ENCODE measurements at regions not wholly inside any gene's neighbourhood (a gene's known extent, or its start where the extent isn't known, plus 50 kb on each side); places are given as distances from the start of the nearest gene placed in this dataset.

GRCh38 chr3:110583373-110583935, 488.2 kb upstream of the NECTIN3 start:
- Histone ChIP-seq H3K27me3 (no peaks in the 10 kb centered on the region), H3K4me3 (no peak overlapping the region), H3K36me3 (no peaks in the 10 kb centered on the region), H3K9me3 (no peaks in the 10 kb centered on the region), H3K27ac (no peak overlapping the region), H3K4me1 (no peaks in the 10 kb centered on the region)
- no peak for TF ChIP-seq CTCF (IDR thresholded peaks at IDR 0.05)
- DNase-seq (ENCODE audit: low spot score) = no peak

GRCh38 chr3:110588906-110589305, 482.7 kb upstream of the NECTIN3 start:
- H3K27ac ChIP-seq = no peak overlapping the region
- no peak for DNase-seq (ENCODE audit: low spot score)
- H3K36me3 ChIP-seq = no peaks in the 10 kb centered on the region
- no peaks in the 10 kb centered on the region for H3K9me3 ChIP-seq
- H3K4me1 ChIP-seq = no peaks in the 10 kb centered on the region
- H3K4me3 ChIP-seq = no peak overlapping the region
- no peaks in the 10 kb centered on the region for H3K27me3 ChIP-seq
- TF ChIP-seq CTCF (IDR thresholded peaks at IDR 0.05) = no peak

GRCh38 chr3:110589341-110589740, 482.3 kb upstream of the NECTIN3 start:
- Histone ChIP-seq H3K4me3 (no peak overlapping the region), H3K27ac (no peak overlapping the region), H3K36me3 (no peaks in the 10 kb centered on the region), H3K27me3 (no peaks in the 10 kb centered on the region), H3K4me1 (no peaks in the 10 kb centered on the region), H3K9me3 (no peaks in the 10 kb centered on the region)
- no peak for TF ChIP-seq CTCF (IDR thresholded peaks at IDR 0.05)
- no peak for DNase-seq (ENCODE audit: low spot score)

GRCh38 chr3:110593749-110594148, 477.9 kb upstream of the NECTIN3 start:
- TF ChIP-seq CTCF (IDR thresholded peaks at IDR 0.05) = no peak
- no peak overlapping the region for H3K4me3 ChIP-seq
- no peaks in the 10 kb centered on the region for H3K27me3 ChIP-seq
- no peaks in the 10 kb centered on the region for H3K36me3 ChIP-seq
- H3K4me1 ChIP-seq = no peaks in the 10 kb centered on the region
- peaks cover 0 to 5% of the 10 kb centered on the region in 2 donors for H3K9me3 ChIP-seq
- DNase-seq (ENCODE audit: low spot score) = no peak
- H3K27ac ChIP-seq = no peak overlapping the region

- TF ChIP-seq CTCF (IDR thresholded peaks at IDR 0.05) = no peak
- no peak for DNase-seq (ENCODE audit: low spot score)
- Histone ChIP-seq H3K36me3 (no peaks in the 10 kb centered on the region), H3K4me3 (no peak overlapping the region), H3K9me3 (peaks cover 0 to 5% of the 10 kb centered on the region in 2 donors), H3K27ac (no peak overlapping the region), H3K27me3 (no peaks in the 10 kb centered on the region), H3K4me1 (no peaks in the 10 kb centered on the region)
Measured at GRCh38 chr3:110598847-110599490, 472.6 kb upstream of the NECTIN3 start.

GRCh38 chr3:110608566-110608965, 463.1 kb upstream of the NECTIN3 start:
- Histone ChIP-seq H3K4me1 (no peaks in the 10 kb centered on the region), H3K27me3 (no peaks in the 10 kb centered on the region), H3K4me3 (no peak overlapping the region), H3K27ac (no peak overlapping the region), H3K36me3 (no peaks in the 10 kb centered on the region), H3K9me3 (no peaks in the 10 kb centered on the region)
- no peak for TF ChIP-seq CTCF (IDR thresholded peaks at IDR 0.05)
- DNase-seq (ENCODE audit: low spot score) = no peak

All from right atrium auricular region (tissue), 2 donors.